Astrocyte (in vitro differentiated cells and primary cell): ENCODE measurements at regions not wholly inside any gene's neighbourhood (a gene's known extent, or its start where the extent isn't known, plus 50 kb on each side); places are given as distances from the start of the nearest gene placed in this dataset.

Experiments used
- DNase-seq: peaks from one replicate; pipeline ENCODE4 v3.0.0-alpha.2; 2010; ENCODE audit warnings: low read depth
- FAIRE-seq: peaks from 2 replicates; lab custom pipeline; 2011; peaks lifted over from hg19 to GRCh38; lab: Jason Lieb, UNC
- H2AFZ ChIP-seq: 2 replicates; pipeline ENCODE4 v1.6.0; 2012; ENCODE audit warnings: low read depth, low read length, inconsistent platforms
- H3K27ac ChIP-seq: 2 replicates; pipeline ENCODE4 v1.5.1; 2011; ENCODE audit warnings: low read depth, low read length, inconsistent platforms
- H3K27me3 ChIP-seq: 2 replicates; pipeline ENCODE4 v1.6.0; 2011; ENCODE audit warnings: low read length, inconsistent platforms; ENCODE audit not compliant: insufficient read depth
- H3K36me3 ChIP-seq: 2 replicates; pipeline ENCODE4 v1.5.1; 2011; ENCODE audit warnings: low read length, inconsistent platforms; ENCODE audit not compliant: insufficient read depth
- H3K4me1 ChIP-seq: 2 replicates; pipeline ENCODE4 v1.5.1; 2011; ENCODE audit warnings: low read length, inconsistent platforms; ENCODE audit not compliant: insufficient read depth
- H3K4me2 ChIP-seq: 2 replicates; pipeline ENCODE4 v1.6.0; 2012; ENCODE audit warnings: low read length, inconsistent platforms
- H3K4me3 ChIP-seq: 2 replicates; pipeline ENCODE4 v1.5.1; 2011; ENCODE audit warnings: low read depth, mild to moderate bottlenecking, low read length, inconsistent platforms; ENCODE audit not compliant: insufficient read depth
- H3K79me2 ChIP-seq: 2 replicates; pipeline ENCODE4 v1.6.0; 2012; ENCODE audit warnings: mild to moderate bottlenecking, low read length, inconsistent platforms; ENCODE audit not compliant: insufficient read depth
- H3K9ac ChIP-seq: 2 replicates; pipeline ENCODE4 v1.6.0; 2012; ENCODE audit warnings: mild to moderate bottlenecking, low read length, inconsistent platforms
- H3K9me3 ChIP-seq: 2 replicates; pipeline ENCODE4 v1.5.1; 2012; ENCODE audit warnings: low read depth, mild to moderate bottlenecking, low read length, inconsistent platforms; ENCODE audit not compliant: insufficient read depth
- H4K20me1 ChIP-seq: 2 replicates; pipeline ENCODE4 v1.6.0; 2012; ENCODE audit warnings: low read length, inconsistent platforms; ENCODE audit not compliant: insufficient read depth
- H3K27ac Mint-ChIP-seq: one replicate; pipeline ENCODE4 v1.8.0; 2021; ENCODE audit warnings: mild to moderate bottlenecking, mixed read lengths; ENCODE audit not compliant: unreplicated experiment
- H3K27me3 Mint-ChIP-seq: one replicate; pipeline ENCODE4 v1.8.0; 2021; ENCODE audit warnings: low read depth, mixed read lengths; ENCODE audit not compliant: unreplicated experiment
- H3K36me3 Mint-ChIP-seq: one replicate; pipeline ENCODE4 v1.8.0; 2021; ENCODE audit warnings: low read depth, mixed read lengths; ENCODE audit not compliant: unreplicated experiment
- H3K4me1 Mint-ChIP-seq: one replicate; pipeline ENCODE4 v1.8.0; 2021; ENCODE audit warnings: low read depth, mixed read lengths; ENCODE audit not compliant: unreplicated experiment
- H3K4me3 Mint-ChIP-seq: one replicate; pipeline ENCODE4 v1.8.0; 2021; ENCODE audit warnings: mild to moderate bottlenecking, moderate library complexity, mixed read lengths; ENCODE audit not compliant: unreplicated experiment
- H3K9me3 Mint-ChIP-seq: one replicate; pipeline ENCODE4 v1.8.0; 2021; ENCODE audit warnings: mild to moderate bottlenecking, mixed read lengths; ENCODE audit not compliant: unreplicated experiment
- CTCF ChIP-seq: IDR thresholded peaks from 2 replicates; pipeline ENCODE4 v1.5.1; 2011; ENCODE audit warnings: low read depth, mild to moderate bottlenecking, inconsistent platforms, low read length, moderate library complexity; ENCODE audit not compliant: insufficient read depth
- EZH2 ChIP-seq: IDR thresholded peaks from 2 replicates; pipeline ENCODE4 v1.6.1; 2012; ENCODE audit warnings: mild to moderate bottlenecking, low read length, inconsistent platforms; ENCODE audit not compliant: insufficient read depth

- no peak overlapping the region for H3K27ac ChIP-seq
- H3K27ac Mint-ChIP-seq: no peak overlapping the region
Observed at GRCh38 chr6:120357447-120357846, 976.8 kb downstream of the TBC1D32 start.

GRCh38 chr6:120355822-120356221 is 978.5 kb downstream of the TBC1D32 start:
- Mint-ChIP-seq H3K4me1 (no peaks in the 10 kb centered on the region), H3K4me3 (no peak overlapping the region), H3K27me3 (no peaks in the 10 kb centered on the region), H3K9me3 (peaks cover 12% of the 10 kb centered on the region), H3K36me3 (peaks cover 2% of the 10 kb centered on the region), H3K27ac (no peak overlapping the region)
- Histone ChIP-seq H3K4me1 (no peaks in the 10 kb centered on the region), H3K36me3 (no peaks in the 10 kb centered on the region), H3K4me3 (no peak overlapping the region), H3K9me3 (no peaks in the 10 kb centered on the region), H3K9ac (no peak overlapping the region), H2AFZ (no peak overlapping the region), H3K4me2 (no peak overlapping the region), H3K79me2 (no peaks in the 10 kb centered on the region), H3K27me3 (peaks cover 2% of the 10 kb centered on the region), H3K27ac (no peak overlapping the region), H4K20me1 (no peaks in the 10 kb centered on the region)
- peak; percentile 36 for DNase-seq
- no peak for TF ChIP-seq CTCF
- no peak for TF ChIP-seq EZH2
- FAIRE-seq: no peak

More at GRCh38 chr6:120357447-120357846, 976.8 kb downstream of the TBC1D32 start:
- Histone ChIP-seq H3K4me3 (no peak overlapping the region), H2AFZ (no peak overlapping the region), H3K9me3 (no peaks in the 10 kb centered on the region), H3K4me1 (no peaks in the 10 kb centered on the region), H4K20me1 (no peaks in the 10 kb centered on the region), H3K79me2 (no peaks in the 10 kb centered on the region), H3K36me3 (no peaks in the 10 kb centered on the region), H3K27me3 (no peaks in the 10 kb centered on the region), H3K9ac (no peak overlapping the region), H3K4me2 (no peak overlapping the region)
- Mint-ChIP-seq H3K27me3 (no peaks in the 10 kb centered on the region), H3K36me3 (peaks cover 2% of the 10 kb centered on the region), H3K9me3 (peaks cover 12% of the 10 kb centered on the region), H3K4me1 (no peaks in the 10 kb centered on the region), H3K4me3 (no peak overlapping the region)
- FAIRE-seq: no peak
- no peak for TF ChIP-seq EZH2
- TF ChIP-seq CTCF: no peak
- DNase-seq: no peak

- Histone ChIP-seq H3K4me3 (no peak overlapping the region), H3K79me2 (no peaks in the 10 kb centered on the region), H3K27ac (no peak overlapping the region), H4K20me1 (no peaks in the 10 kb centered on the region), H3K36me3 (no peaks in the 10 kb centered on the region), H3K27me3 (peaks cover 2% of the 10 kb centered on the region), H3K9ac (no peak overlapping the region), H3K4me1 (no peaks in the 10 kb centered on the region), H3K4me2 (peak overlapping the region; percentile 20), H3K9me3 (no peaks in the 10 kb centered on the region), H2AFZ (no peak overlapping the region)
- H3K9me3 Mint-ChIP-seq: peaks cover 12% of the 10 kb centered on the region
- H3K4me1 Mint-ChIP-seq: no peaks in the 10 kb centered on the region
- H3K36me3 Mint-ChIP-seq: no peaks in the 10 kb centered on the region
- DNase-seq: peak; percentile 37
- no peak overlapping the region for H3K27ac Mint-ChIP-seq
- no peak overlapping the region for H3K4me3 Mint-ChIP-seq
- TF ChIP-seq EZH2 (no peak), CTCF (no peak)
- FAIRE-seq: no peak
- no peaks in the 10 kb centered on the region for H3K27me3 Mint-ChIP-seq
Observed at GRCh38 chr6:120354452-120355098, 979.7 kb downstream of the TBC1D32 start.
